ENCODE measurements at regions not wholly inside any gene's neighbourhood (a gene's known extent, or its start where the extent isn't known, plus 50 kb on each side); places are given as distances from the start of the nearest gene placed in this dataset.

GRCh38 chr18:69109686-69110085, 291.0 kb upstream of the DOK6 start:
- Mint-ChIP-seq H3K36me3 (ENCODE audit: insufficient read depth, unreplicated experiment) (no peaks in the 10 kb centered on the region), H3K27ac (ENCODE audit: low read depth, unreplicated experiment) (no peak overlapping the region), H3K4me3 (ENCODE audit: unreplicated experiment) (no peak overlapping the region), H3K4me1 (ENCODE audit: insufficient read depth, unreplicated experiment) (no peaks in the 10 kb centered on the region), H3K27me3 (ENCODE audit: insufficient read depth, unreplicated experiment) (peaks cover 75% of the 10 kb centered on the region), H3K9me3 (ENCODE audit: unreplicated experiment) (no peaks in the 10 kb centered on the region)
- POLR2A ChIA-PET: no interaction called here
- DNase-seq (ENCODE audit: unreplicated experiment): peak; percentile 50
- no TSS peak for BruUV-seq (replicated peaks)
- intact Hi-C loops (cut with micrococcal nuclease): no loop called here
- CTCF ChIA-PET: no interaction called here
- no peak for TF ChIP-seq CTCF (IDR thresholded peaks at IDR 0.05; ENCODE audit: unreplicated experiment)

- ChIA-PET POLR2A (interaction anchor here (0.9 kb wide), 1 partner anchor 28 kb away, joined by 3 read pairs; no protein-coding TSS in a partner anchor), CTCF (no interaction called here)
- TF ChIP-seq CTCF (IDR thresholded peaks at IDR 0.05; ENCODE audit: unreplicated experiment): no peak
- H3K36me3 Mint-ChIP-seq (ENCODE audit: insufficient read depth, unreplicated experiment): no peaks in the 10 kb centered on the region
- no peak overlapping the region for H3K4me3 Mint-ChIP-seq (ENCODE audit: unreplicated experiment)
- BruUV-seq (replicated peaks): no TSS peak
- DNase-seq (ENCODE audit: unreplicated experiment): no peak
- intact Hi-C loops (cut with micrococcal nuclease): no loop called here
- H3K4me1 Mint-ChIP-seq (ENCODE audit: insufficient read depth, unreplicated experiment): no peaks in the 10 kb centered on the region
- no peak overlapping the region for H3K27ac Mint-ChIP-seq (ENCODE audit: low read depth, unreplicated experiment)
- H3K27me3 Mint-ChIP-seq (ENCODE audit: insufficient read depth, unreplicated experiment): peaks cover 58% of the 10 kb centered on the region
- H3K9me3 Mint-ChIP-seq (ENCODE audit: unreplicated experiment): no peaks in the 10 kb centered on the region
Measured at GRCh38 chr18:69120833-69121232, 279.9 kb upstream of the DOK6 start.

GRCh38 chr18:69123421-69123820, 277.3 kb upstream of the DOK6 start:
- no TSS peak for BruUV-seq (replicated peaks)
- H3K9me3 Mint-ChIP-seq (ENCODE audit: unreplicated experiment): no peaks in the 10 kb centered on the region
- no peaks in the 10 kb centered on the region for H3K36me3 Mint-ChIP-seq (ENCODE audit: insufficient read depth, unreplicated experiment)
- H3K4me1 Mint-ChIP-seq (ENCODE audit: insufficient read depth, unreplicated experiment): no peaks in the 10 kb centered on the region
- H3K27ac Mint-ChIP-seq (ENCODE audit: low read depth, unreplicated experiment): no peak overlapping the region
- H3K4me3 Mint-ChIP-seq (ENCODE audit: unreplicated experiment): no peak overlapping the region
- TF ChIP-seq CTCF (IDR thresholded peaks at IDR 0.05; ENCODE audit: unreplicated experiment): no peak
- intact Hi-C loops (cut with micrococcal nuclease): no loop called here
- CTCF ChIA-PET: interaction anchor here (0.6 kb wide), 2 partner anchors 237 to 1776 kb away, joined by 3 read pairs; no protein-coding TSS in a partner anchor
- H3K27me3 Mint-ChIP-seq (ENCODE audit: insufficient read depth, unreplicated experiment): peaks cover 41% of the 10 kb centered on the region
- POLR2A ChIA-PET: interaction anchor here (1.0 kb wide), 1 partner anchor 7 kb away, joined by 3 read pairs; no protein-coding TSS in a partner anchor
- DNase-seq (ENCODE audit: unreplicated experiment): no peak

GRCh38 chr18:69127873-69128500, 272.7 kb upstream of the DOK6 start:
- no peak overlapping the region for H3K4me3 Mint-ChIP-seq (ENCODE audit: unreplicated experiment)
- TF ChIP-seq CTCF (IDR thresholded peaks at IDR 0.05; ENCODE audit: unreplicated experiment): no peak
- intact Hi-C loops (cut with micrococcal nuclease): no loop called here
- ChIA-PET CTCF (no interaction called here), POLR2A (no interaction called here)
- no peaks in the 10 kb centered on the region for H3K9me3 Mint-ChIP-seq (ENCODE audit: unreplicated experiment)
- H3K27me3 Mint-ChIP-seq (ENCODE audit: insufficient read depth, unreplicated experiment): peaks cover 16% of the 10 kb centered on the region
- no TSS peak for BruUV-seq (replicated peaks)
- H3K4me1 Mint-ChIP-seq (ENCODE audit: insufficient read depth, unreplicated experiment): no peaks in the 10 kb centered on the region
- no peak overlapping the region for H3K27ac Mint-ChIP-seq (ENCODE audit: low read depth, unreplicated experiment)
- no peaks in the 10 kb centered on the region for H3K36me3 Mint-ChIP-seq (ENCODE audit: insufficient read depth, unreplicated experiment)
- no peak for DNase-seq (ENCODE audit: unreplicated experiment)
